Effector memory CD8-positive, alpha-beta T cell (primary cell): ENCODE measurements at regions not wholly inside any gene's neighbourhood (a gene's known extent, or its start where the extent isn't known, plus 50 kb on each side); places are given as distances from the start of the nearest gene placed in this dataset.

Source experiments
- ATAC-seq: fragments of 150-1000 bp; cut with Tn5 transposase; replicated peaks from 2 replicates; pipeline ENCODE4 v1.10.0; 2021; ENCODE audit warnings: mild to moderate bottlenecking, moderate library complexity
- DNase-seq, 3 experiments: peaks; one replicate each; pipeline ENCODE4 v3.0.0; 2021
- H3K27ac Mint-ChIP-seq, 2 donors: one replicate each; pipeline ENCODE4 v1.8.0; 2022; ENCODE audit warnings: mild to moderate bottlenecking in 2 of 2, mixed read lengths in 2 of 2, moderate library complexity in 2 of 2
- H3K27me3 Mint-ChIP-seq, 2 donors: one replicate each; pipeline ENCODE4 v1.8.0; 2022; ENCODE audit warnings: mixed read lengths in 2 of 2
- H3K36me3 Mint-ChIP-seq: one replicate; pipeline ENCODE4 v1.8.0; 2022; ENCODE audit warnings: mild to moderate bottlenecking, moderate library complexity, mixed read lengths; ENCODE audit not compliant: insufficient read depth
- H3K4me1 Mint-ChIP-seq, 2 donors: one replicate each; pipeline ENCODE4 v1.8.0; 2022; ENCODE audit warnings: low read depth in 2 of 2, mixed read lengths in 2 of 2
- H3K4me3 Mint-ChIP-seq, 2 donors: one replicate each; pipeline ENCODE4 v1.8.0; 2022; ENCODE audit warnings: mild to moderate bottlenecking in 2 of 2, mixed read lengths in 2 of 2, moderate library complexity in 2 of 2
- H3K9me3 Mint-ChIP-seq, 2 donors: one replicate each; pipeline ENCODE4 v1.8.0; 2022; ENCODE audit warnings: mixed read lengths in 2 of 2

DNA sequence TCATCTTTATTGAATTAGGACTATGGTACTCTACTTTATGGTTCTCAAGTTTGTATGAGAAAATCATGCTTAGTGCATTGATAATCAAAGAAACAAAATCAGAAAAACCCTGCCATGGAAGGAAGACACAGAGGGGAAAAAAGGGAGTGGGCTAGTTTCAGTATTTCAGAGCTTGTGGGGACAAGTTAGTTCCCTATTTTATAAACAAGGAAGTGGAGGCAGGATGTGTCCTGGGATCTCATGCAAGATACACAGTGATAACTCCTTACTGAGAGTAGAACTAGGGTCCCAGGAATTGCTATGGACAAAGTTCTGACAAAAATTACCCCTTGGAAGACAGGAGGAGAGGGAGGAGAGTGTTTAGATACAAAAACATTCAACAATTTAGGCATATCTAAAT is 1277.3 kb downstream of the UQCRFS1 start:
- DNase-seq (no peak), ATAC-seq (no peak)
- Mint-ChIP-seq H3K9me3 (no peaks in the 10 kb centered on the region), H3K36me3 (no peaks in the 10 kb centered on the region), H3K27me3 (no peaks in the 10 kb centered on the region), H3K4me1 (no peaks in the 10 kb centered on the region), H3K4me3 (no peak overlapping the region), H3K27ac (no peak overlapping the region)

GRCh38 chr19:27929399-27929798 is 1283.6 kb downstream of the UQCRFS1 start:
- no peak overlapping the region for H3K27ac Mint-ChIP-seq
- ATAC-seq (no peak), DNase-seq (no peak)
- no peaks in the 10 kb centered on the region for H3K9me3 Mint-ChIP-seq
- no peaks in the 10 kb centered on the region for H3K36me3 Mint-ChIP-seq
- no peaks in the 10 kb centered on the region for H3K27me3 Mint-ChIP-seq
- H3K4me1 Mint-ChIP-seq, result no peaks in the 10 kb centered on the region
- no peak overlapping the region for H3K4me3 Mint-ChIP-seq

GRCh38 chr19:27925202-27925601 is 1287.7 kb downstream of the UQCRFS1 start:
- no peaks in the 10 kb centered on the region for H3K4me1 Mint-ChIP-seq
- ATAC-seq (no peak), DNase-seq (no peak)
- peaks cover 0 to 1% of the 10 kb centered on the region in 2 donors for H3K9me3 Mint-ChIP-seq
- H3K27ac Mint-ChIP-seq, result no peak overlapping the region
- H3K27me3 Mint-ChIP-seq, result no peaks in the 10 kb centered on the region
- no peaks in the 10 kb centered on the region for H3K36me3 Mint-ChIP-seq
- H3K4me3 Mint-ChIP-seq, result no peak overlapping the region

DNA sequence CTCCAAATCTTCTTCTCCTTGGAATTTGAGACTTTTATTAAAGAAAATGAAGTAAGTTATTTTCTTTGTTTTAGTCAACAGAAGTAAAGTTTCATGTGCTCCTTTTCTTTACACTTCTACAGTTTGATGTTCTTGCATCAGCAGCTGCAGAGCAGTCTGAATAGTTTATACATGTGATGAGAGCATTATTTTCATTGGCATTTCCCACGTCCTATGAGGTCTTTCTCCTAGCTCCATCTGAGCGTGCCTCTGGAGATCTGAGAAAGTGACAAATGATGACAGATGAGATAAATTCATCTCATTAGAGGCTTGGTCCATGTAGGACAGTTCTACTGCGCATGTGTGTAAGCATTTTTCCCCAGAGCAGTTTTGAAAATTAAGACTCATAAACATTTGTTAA is 1290.0 kb downstream of the UQCRFS1 start:
- DNase-seq, result no peak
- Mint-ChIP-seq H3K4me3 (no peak overlapping the region), H3K4me1 (no peaks in the 10 kb centered on the region), H3K9me3 (peaks cover 0 to 1% of the 10 kb centered on the region in 2 donors), H3K27me3 (peaks cover 0 to 8% of the 10 kb centered on the region in 2 donors), H3K36me3 (no peaks in the 10 kb centered on the region), H3K27ac (no peak overlapping the region)
- ATAC-seq, result no peak

GRCh38 chr19:27920774-27921173 is 1292.2 kb downstream of the UQCRFS1 start:
- Mint-ChIP-seq H3K27me3 (peaks cover 0 to 9% of the 10 kb centered on the region in 2 donors), H3K4me1 (no peaks in the 10 kb centered on the region), H3K9me3 (peaks cover 0 to 1% of the 10 kb centered on the region in 2 donors), H3K4me3 (no peak overlapping the region), H3K36me3 (no peaks in the 10 kb centered on the region), H3K27ac (no peak overlapping the region)
- ATAC-seq, result no peak
- no peak for DNase-seq

DNA sequence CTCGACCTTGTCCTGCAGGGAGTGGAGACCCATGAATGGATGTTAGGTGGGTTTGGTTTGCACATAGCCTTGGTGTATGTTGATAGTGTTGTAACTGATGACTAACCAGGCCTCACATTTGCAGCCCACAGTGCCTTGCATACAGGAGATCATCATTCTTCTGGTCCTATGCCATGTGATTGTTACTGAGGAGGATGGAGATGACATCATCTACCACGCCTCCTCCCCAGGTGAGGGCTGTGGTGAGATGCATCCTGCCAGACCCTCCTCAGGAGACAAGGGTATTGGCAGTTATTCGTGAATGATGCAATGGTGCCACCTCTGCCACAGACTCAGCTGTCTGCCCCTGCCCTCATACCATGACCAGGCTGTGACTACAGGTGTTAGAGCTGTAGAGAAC is 1294.1 kb downstream of the UQCRFS1 start:
- no peak for ATAC-seq
- H3K9me3 Mint-ChIP-seq, result peaks cover 0 to 1% of the 10 kb centered on the region in 2 donors

GRCh38 chr19:27911122-27911898 is 1301.6 kb downstream of the UQCRFS1 start:
- Mint-ChIP-seq H3K4me1 (peaks cover 0 to 3% of the 10 kb centered on the region in 2 donors), H3K4me3 (no peak overlapping the region), H3K9me3 (peaks cover 0 to 5% of the 10 kb centered on the region in 2 donors), H3K27ac (no peak overlapping the region), H3K27me3 (no peaks in the 10 kb centered on the region), H3K36me3 (no peaks in the 10 kb centered on the region)
- ATAC-seq, result no peak
- no peak for DNase-seq

More for the DNA sequence above, 1294.1 kb downstream of the UQCRFS1 start:
- Mint-ChIP-seq H3K36me3 (no peaks in the 10 kb centered on the region), H3K4me3 (no peak overlapping the region), H3K27ac (no peak overlapping the region), H3K4me1 (no peaks in the 10 kb centered on the region), H3K27me3 (peaks cover 0 to 9% of the 10 kb centered on the region in 2 donors)
- no peak for DNase-seq

DNA sequence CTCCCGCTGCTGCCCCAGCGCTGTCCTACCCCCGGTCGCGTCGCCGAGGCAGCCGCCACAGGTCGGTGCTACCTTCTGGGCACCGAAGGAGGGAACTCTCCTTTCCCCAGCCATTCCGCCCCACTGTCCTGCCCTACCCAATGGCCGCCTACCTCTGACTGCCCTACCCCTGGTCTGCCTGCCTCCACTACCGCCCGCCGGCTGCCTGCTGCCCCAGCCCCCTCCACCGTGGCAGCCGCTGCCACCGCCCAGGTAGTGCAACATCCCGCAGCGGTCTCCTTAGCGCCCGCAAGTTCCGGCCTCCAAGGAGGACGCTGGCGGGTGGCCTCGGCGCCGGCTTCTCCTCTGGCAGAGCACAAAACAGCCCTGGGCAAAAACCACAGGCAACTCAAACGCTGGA is 1303.1 kb downstream of the UQCRFS1 start:
- ATAC-seq (no peak), DNase-seq (no peak)
- H3K9me3 Mint-ChIP-seq, result peaks cover 0 to 5% of the 10 kb centered on the region in 2 donors
- no peaks in the 10 kb centered on the region for H3K27me3 Mint-ChIP-seq
- no peaks in the 10 kb centered on the region for H3K36me3 Mint-ChIP-seq
- no peak overlapping the region for H3K27ac Mint-ChIP-seq
- no peak overlapping the region for H3K4me3 Mint-ChIP-seq
- H3K4me1 Mint-ChIP-seq, result peaks cover 0 to 5% of the 10 kb centered on the region in 2 donors

DNA sequence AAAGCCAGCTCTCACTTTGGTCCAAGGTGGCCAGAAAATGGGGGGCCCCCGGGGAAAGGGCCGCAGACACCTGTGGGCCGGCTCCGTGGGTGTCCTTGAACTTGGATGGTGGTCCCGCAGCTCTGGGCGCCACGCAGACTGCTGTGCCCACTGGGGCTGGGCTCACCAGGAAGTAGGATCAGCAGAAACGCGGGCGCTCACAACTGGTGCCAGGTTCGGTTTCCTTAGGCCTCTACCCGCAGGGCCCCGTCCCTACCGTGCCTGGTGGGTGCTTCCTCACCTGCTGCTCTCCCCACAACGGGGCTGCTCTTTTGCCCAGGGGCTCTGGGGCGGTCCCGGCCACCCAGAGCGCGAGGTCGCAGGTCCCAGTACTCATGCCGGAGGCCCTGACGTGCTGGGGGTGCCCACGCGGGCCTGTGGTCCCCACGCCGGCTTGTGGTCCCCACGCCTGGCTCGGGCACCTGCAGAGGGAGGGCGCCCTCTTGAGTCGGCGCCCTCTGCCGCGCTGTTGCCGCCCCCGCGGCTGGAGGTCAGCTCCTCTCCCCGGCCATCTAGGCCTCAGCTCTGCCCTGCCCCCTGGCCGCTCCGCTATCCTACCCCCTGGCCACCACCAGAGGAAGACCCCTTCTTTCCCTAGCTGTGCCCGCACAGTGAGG is 1303.6 kb downstream of the UQCRFS1 start:
- Mint-ChIP-seq H3K27ac (no peak overlapping the region), H3K9me3 (peaks cover 0 to 5% of the 10 kb centered on the region in 2 donors), H3K4me3 (no peak overlapping the region), H3K4me1 (peaks cover 0 to 5% of the 10 kb centered on the region in 2 donors), H3K27me3 (no peaks in the 10 kb centered on the region), H3K36me3 (no peaks in the 10 kb centered on the region)
- ATAC-seq, result no peak
- no peak for DNase-seq

- DNase-seq, result no peak
- Mint-ChIP-seq H3K9me3 (peaks cover 0 to 5% of the 10 kb centered on the region in 2 donors), H3K36me3 (no peaks in the 10 kb centered on the region), H3K27ac (no peak overlapping the region), H3K4me1 (peaks cover 0 to 2% of the 10 kb centered on the region in 2 donors), H3K4me3 (no peak overlapping the region), H3K27me3 (no peaks in the 10 kb centered on the region)
- no peak for ATAC-seq
These were observed 1306.9 kb downstream of the UQCRFS1 start for GRCh38 chr19:27906081-27906480.

DNA sequence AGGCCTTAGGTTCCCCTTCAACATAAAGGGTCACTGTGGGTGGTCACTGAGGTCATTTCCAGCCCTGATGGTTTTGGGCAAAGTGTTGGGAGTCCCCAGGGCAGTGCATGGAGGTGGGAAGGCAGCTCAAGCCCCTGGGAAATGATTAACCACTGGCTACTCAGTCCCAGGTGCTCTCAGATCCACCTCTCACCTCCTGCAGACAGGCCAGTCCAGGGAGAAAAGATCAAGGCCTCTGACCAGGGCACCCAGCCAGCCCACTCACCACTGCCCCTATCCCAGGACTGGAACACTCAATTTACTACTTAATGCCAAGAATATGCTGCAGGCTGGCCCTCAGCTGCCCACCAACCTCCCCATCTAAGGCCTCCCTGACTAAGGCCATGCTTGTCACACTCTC is 1307.9 kb downstream of the UQCRFS1 start:
- H3K4me3 Mint-ChIP-seq, result no peak overlapping the region
- no peaks in the 10 kb centered on the region for H3K36me3 Mint-ChIP-seq
- ATAC-seq (no peak), DNase-seq (no peak)
- no peaks in the 10 kb centered on the region for H3K9me3 Mint-ChIP-seq
- peaks cover under 1 to 3% of the 10 kb centered on the region in 2 donors for H3K27me3 Mint-ChIP-seq
- H3K27ac Mint-ChIP-seq, result no peak overlapping the region
- H3K4me1 Mint-ChIP-seq, result peaks cover 0 to 4% of the 10 kb centered on the region in 2 donors

- H3K4me1 Mint-ChIP-seq, result peaks cover 0 to 7% of the 10 kb centered on the region in 2 donors
- peaks cover 4 to 7% of the 10 kb centered on the region in 2 donors for H3K27me3 Mint-ChIP-seq
- no peak overlapping the region for H3K27ac Mint-ChIP-seq
- no peaks in the 10 kb centered on the region for H3K36me3 Mint-ChIP-seq
- H3K4me3 Mint-ChIP-seq, result no peak overlapping the region
- ATAC-seq (no peak), DNase-seq (no peak)
- H3K9me3 Mint-ChIP-seq, result no peaks in the 10 kb centered on the region
These were observed 1311.9 kb downstream of the UQCRFS1 start for GRCh38 chr19:27901078-27901477.

DNA sequence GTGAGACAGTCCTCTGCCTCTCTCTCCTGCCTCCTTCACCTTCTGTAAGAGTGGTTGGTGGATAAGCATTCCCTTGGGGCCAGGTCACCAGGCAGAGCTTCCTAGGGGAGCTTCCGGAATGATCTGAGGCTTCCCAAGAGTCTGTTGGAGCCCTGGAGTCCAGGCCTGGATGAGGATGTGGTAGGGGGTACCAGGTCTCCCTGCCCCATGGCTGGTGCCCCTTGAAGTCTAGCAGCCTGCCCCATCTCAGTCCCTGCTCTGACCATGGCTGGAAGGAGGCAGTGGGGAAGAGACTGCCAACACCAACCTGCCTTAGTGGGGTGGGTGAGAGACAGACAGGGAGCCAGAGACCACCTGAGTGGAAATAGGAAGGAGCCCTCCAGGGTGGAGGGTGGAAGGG is 1316.9 kb downstream of the UQCRFS1 start:
- no peak for DNase-seq
- Mint-ChIP-seq H3K27me3 (peaks cover 4 to 7% of the 10 kb centered on the region in 2 donors), H3K4me1 (peaks cover 0 to 9% of the 10 kb centered on the region in 2 donors), H3K36me3 (no peaks in the 10 kb centered on the region), H3K27ac (no peak overlapping the region), H3K9me3 (peaks cover 0 to 6% of the 10 kb centered on the region in 2 donors), H3K4me3 (no peak overlapping the region)
- ATAC-seq, result no peak
